H9 (cell line): ENCODE measurements at regions not wholly inside any gene's neighbourhood (a gene's known extent, or its start where the extent isn't known, plus 50 kb on each side); places are given as distances from the start of the nearest gene placed in this dataset.
A peak's percentile ranks its signal among the peaks of the same experiment; 100 is the strongest.

Source experiments
- DNase-seq: peaks from one replicate; pipeline ENCODE4 v3.0.0-alpha.2; 2017
- H2AFZ ChIP-seq: one replicate; pipeline ENCODE4 v1.6.1; 2013; ENCODE audit warnings: mild to moderate bottlenecking, low read length, control low read depth, moderate library complexity
- H2AK5ac ChIP-seq: 2 replicates; pipeline ENCODE4 v1.6.1; 2013; ENCODE audit warnings: low read length, control low read depth, mixed read lengths; ENCODE audit not compliant: insufficient read length
- H2BK120ac ChIP-seq: one replicate; pipeline ENCODE4 v1.6.1; 2013; ENCODE audit warnings: low read depth, mild to moderate bottlenecking, low read length, control low read depth, inconsistent platforms; ENCODE audit not compliant: poor library complexity, severe bottlenecking
- H2BK12ac ChIP-seq: 2 replicates; pipeline ENCODE4 v1.6.1; 2013; ENCODE audit warnings: low read length, control low read depth, mixed read lengths, low read depth; ENCODE audit not compliant: insufficient read length
- H2BK15ac ChIP-seq: 2 replicates; pipeline ENCODE4 v1.6.1; 2013; ENCODE audit warnings: low read depth, low read length, control low read depth
- H2BK20ac ChIP-seq: one replicate; pipeline ENCODE4 v1.6.1; 2013; ENCODE audit warnings: low read depth, mild to moderate bottlenecking, low read length, control low read depth, inconsistent platforms; ENCODE audit not compliant: poor library complexity, severe bottlenecking
- H2BK5ac ChIP-seq: 2 replicates; pipeline ENCODE4 v1.6.1; 2013; ENCODE audit warnings: low read length, control low read depth, mixed read lengths; ENCODE audit not compliant: insufficient read length
- H3K14ac ChIP-seq: 2 replicates; pipeline ENCODE4 v1.6.1; 2013; ENCODE audit warnings: low read length, control low read depth; ENCODE audit not compliant: insufficient read depth
- H3K18ac ChIP-seq: 2 replicates; pipeline ENCODE4 v1.6.1; 2013; ENCODE audit warnings: low read depth, mild to moderate bottlenecking, mixed read lengths, low read length, control low read depth; ENCODE audit not compliant: insufficient read length
- H3K23ac ChIP-seq: 2 replicates; pipeline ENCODE4 v1.6.1; 2013; ENCODE audit warnings: low read length, control low read depth, mixed read lengths, low read depth; ENCODE audit not compliant: insufficient read length
- H3K23me2 ChIP-seq: 2 replicates; pipeline ENCODE4 v1.6.1; 2013; ENCODE audit warnings: low read depth, mild to moderate bottlenecking, mixed read lengths, low read length, control low read depth; ENCODE audit not compliant: insufficient read length, poor library complexity, severe bottlenecking
- H3K27ac ChIP-seq: 2 replicates; pipeline ENCODE4 v1.5.1; 2013; ENCODE audit warnings: low read length, control low read depth, mixed read lengths, low read depth; ENCODE audit not compliant: insufficient read length
- H3K27me3 ChIP-seq: 2 replicates; pipeline ENCODE4 v1.6.1; 2013; ENCODE audit warnings: low read length, control low read depth, inconsistent platforms; ENCODE audit not compliant: insufficient read depth
- H3K4ac ChIP-seq: 2 replicates; pipeline ENCODE4 v1.6.1; 2013; ENCODE audit warnings: low read depth, mild to moderate bottlenecking, control low read depth, inconsistent platforms, low read length, moderate library complexity
- H3K4me1 ChIP-seq: 2 replicates; pipeline ENCODE4 v1.6.1; 2013; ENCODE audit warnings: low read length, control low read depth, inconsistent platforms; ENCODE audit not compliant: insufficient read depth
- H3K4me2 ChIP-seq: 2 replicates; pipeline ENCODE4 v1.6.1; 2013; ENCODE audit warnings: low read length, control low read depth, mixed read lengths; ENCODE audit not compliant: insufficient read length, insufficient read depth
- H3K56ac ChIP-seq: 2 replicates; pipeline ENCODE4 v1.6.1; 2013; ENCODE audit warnings: low read depth, mild to moderate bottlenecking, mixed read lengths, low read length, control low read depth; ENCODE audit not compliant: insufficient read length
- H3K79me1 ChIP-seq: 2 replicates; pipeline ENCODE4 v1.6.1; 2013; ENCODE audit warnings: low read depth, mild to moderate bottlenecking, moderate library complexity, low read length, control low read depth, inconsistent platforms; ENCODE audit not compliant: insufficient read depth, poor library complexity, severe bottlenecking
- H3K79me2 ChIP-seq: 2 replicates; pipeline ENCODE4 v1.6.1; 2013; ENCODE audit warnings: low read length, control low read depth, inconsistent platforms; ENCODE audit not compliant: insufficient read depth
- H3K9ac ChIP-seq: 2 replicates; pipeline ENCODE4 v1.6.1; 2013; ENCODE audit warnings: low read length, control low read depth, mixed read lengths; ENCODE audit not compliant: insufficient read length; ENCODE audit errors: extremely low read depth
- H3K9me3 ChIP-seq: one replicate; pipeline ENCODE4 v1.6.1; 2013; ENCODE audit warnings: low read depth, low read length, inconsistent platforms; ENCODE audit not compliant: control insufficient read depth
- H3T11ph ChIP-seq: one replicate; pipeline ENCODE4 v1.6.1; 2013; ENCODE audit warnings: mild to moderate bottlenecking, low read length, control low read depth, inconsistent platforms
- H4K20me1 ChIP-seq: one replicate; pipeline ENCODE4 v1.6.1; 2013; ENCODE audit not compliant: control insufficient read depth, insufficient read length, insufficient read depth
- H4K5ac ChIP-seq: 2 replicates; pipeline ENCODE4 v1.6.1; 2013; ENCODE audit warnings: low read depth, mild to moderate bottlenecking, mixed read lengths, low read length, control low read depth; ENCODE audit not compliant: insufficient read length
- H4K8ac ChIP-seq: replicated peaks from 2 replicates; pipeline ENCODE4 v1.6.1; 2013; ENCODE audit warnings: low read length, control low read depth, mixed read lengths, low read depth; ENCODE audit not compliant: insufficient read length
- H4K91ac ChIP-seq: 2 replicates; pipeline ENCODE4 v1.6.1; 2013; ENCODE audit warnings: low read depth, mild to moderate bottlenecking, moderate library complexity, mixed read lengths, low read length, control low read depth; ENCODE audit not compliant: insufficient read length
- H3K27ac Mint-ChIP-seq, 3 experiments: 2 replicates in 2 of 3; 3 replicates in 1 of 3; pipeline ENCODE4 v1.8.0; 2020 to 2021; ENCODE audit warnings: mixed read lengths in 3 of 3, mild to moderate bottlenecking in 1 of 3, moderate library complexity in 1 of 3
- H3K27me3 Mint-ChIP-seq: 2 replicates; pipeline ENCODE4 v1.8.0; 2021; ENCODE audit warnings: low read depth, mild to moderate bottlenecking, moderate library complexity, mixed read lengths
- H3K36me3 Mint-ChIP-seq, 3 experiments: 2 replicates in 2 of 3; 3 replicates in 1 of 3; pipeline ENCODE4 v1.8.0; 2020 to 2021; ENCODE audit warnings: low read depth in 3 of 3, mixed read lengths in 3 of 3; ENCODE audit not compliant: insufficient read depth in 1 of 3
- H3K4me1 Mint-ChIP-seq, 2 experiments: 2 replicates each; pipeline ENCODE4 v1.8.0; 2020; ENCODE audit warnings: mixed read lengths in 2 of 2
- H3K4me3 Mint-ChIP-seq, 2 experiments: 2 replicates in 1 of 2; 3 replicates in 1 of 2; pipeline ENCODE4 v1.8.0; 2020 to 2021; ENCODE audit warnings: mild to moderate bottlenecking in 2 of 2, mixed read lengths in 2 of 2, moderate library complexity in 1 of 2
- H3K9me3 Mint-ChIP-seq, 2 experiments: 2 replicates in 1 of 2; 3 replicates in 1 of 2; pipeline ENCODE4 v1.8.0; 2020; ENCODE audit warnings: mild to moderate bottlenecking in 2 of 2, mixed read lengths in 2 of 2, moderate library complexity in 1 of 2
- CTCF ChIP-seq: fragments of 200-600 bp; sonication (generic); conservative IDR thresholded peaks from 3 replicates; pipeline ENCODE4 v1.8.0; 2021; ENCODE audit warnings: antibody characterized with exemption, mild to moderate bottlenecking
- WGBS: extraction: QIAGEN DNeasy Blood & Tissue Kit; methylation state at CpG from one replicate; pipeline ENCODE4 v1.1.7; 2013; ENCODE audit warnings: missing lambda C conversion rate, low lambda C conversion rate, mixed read lengths; ENCODE audit not compliant: insufficient read length; ENCODE audit errors: extremely low coverage; 5-methylcytosine and 5-hydroxymethylcytosine counted together

DNA sequence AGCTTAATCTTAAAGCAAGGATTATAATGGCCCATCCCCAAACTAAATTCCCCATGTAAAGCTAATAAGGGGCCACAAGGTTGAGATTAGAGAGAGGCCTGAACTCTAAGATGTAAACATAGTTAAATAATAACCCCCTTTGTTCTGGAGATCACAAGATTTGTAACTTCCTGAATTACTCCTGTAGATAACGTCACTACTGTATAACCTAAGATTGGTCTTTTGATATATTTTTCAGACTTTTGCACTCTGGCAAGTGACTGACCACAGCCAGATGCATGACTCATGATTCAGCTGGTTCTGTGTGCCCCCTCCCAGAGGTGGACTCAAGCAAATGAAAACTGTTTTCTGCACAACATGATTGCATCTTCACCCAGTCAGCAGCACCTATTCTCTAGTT is 686.0 kb upstream of the DDX18 start:
- H4K5ac ChIP-seq: no peak overlapping the region
- no peak overlapping the region for H3K56ac ChIP-seq
- no peaks in the 10 kb centered on the region for H3K9me3 ChIP-seq
- H3T11ph ChIP-seq: no peak overlapping the region
- no peak overlapping the region for H3K9ac ChIP-seq
- peak overlapping the region in 1 of 3 experiments; percentile 7; a peak in 1 of 7 replicates for H3K27ac Mint-ChIP-seq
- no peak overlapping the region for H2AK5ac ChIP-seq
- H3K27ac ChIP-seq: no peak overlapping the region
- H3K27me3 Mint-ChIP-seq: no peaks in the 10 kb centered on the region
- no peak overlapping the region for H2BK120ac ChIP-seq
- no peak overlapping the region for H4K8ac ChIP-seq
- H4K91ac ChIP-seq: no peak overlapping the region
- no peaks in the 10 kb centered on the region for H3K4me1 Mint-ChIP-seq
- H3K4me3 Mint-ChIP-seq: no peak overlapping the region
- DNase-seq: no peak
- peaks cover 0 to 2% of the 10 kb centered on the region in 2 experiments; a peak in 1 of 5 replicates for H3K9me3 Mint-ChIP-seq
- no peak overlapping the region for H3K4ac ChIP-seq
- H2BK12ac ChIP-seq: no peak overlapping the region
- no peak overlapping the region for H3K14ac ChIP-seq
- no peak overlapping the region for H3K23ac ChIP-seq
- no peaks in the 10 kb centered on the region for H3K79me2 ChIP-seq
- no peak overlapping the region for H2BK15ac ChIP-seq
- no peak overlapping the region for H3K4me2 ChIP-seq
- H4K20me1 ChIP-seq: no peaks in the 10 kb centered on the region
- no peaks in the 10 kb centered on the region for H3K4me1 ChIP-seq
- H2BK20ac ChIP-seq: no peak overlapping the region
- H2AFZ ChIP-seq: no peak overlapping the region
- H3K27me3 ChIP-seq: no peaks in the 10 kb centered on the region
- no peaks in the 10 kb centered on the region for H3K23me2 ChIP-seq
- no peak overlapping the region for H3K18ac ChIP-seq
- TF ChIP-seq CTCF: no peak
- WGBS: no CpG with 5 or more reads among the region's 1 CpG
- no peaks in the 10 kb centered on the region for H3K79me1 ChIP-seq
- H3K36me3 Mint-ChIP-seq: peaks cover 0 to 2% (median 0%) of the 10 kb centered on the region in 3 experiments; a peak in 1 of 7 replicates
- H2BK5ac ChIP-seq: no peak overlapping the region
